ENCODE measurements at regions not wholly inside any gene's neighbourhood (a gene's known extent, or its start where the extent isn't known, plus 50 kb on each side); places are given as distances from the start of the nearest gene placed in this dataset.

GRCh38 chr21:24123785-24124184, 1483.5 kb downstream of the MRPL39 start:
- no peaks in the 10 kb centered on the region for H3K36me3 ChIP-seq
- no peak overlapping the region for H3K4me3 ChIP-seq
- no peak for DNase-seq
- no peaks in the 10 kb centered on the region for H3K4me1 ChIP-seq
- no peaks in the 10 kb centered on the region for H3K27me3 ChIP-seq (ENCODE audit: low read depth)
- H3K9me3 ChIP-seq (replicated peaks), result no peaks in the 10 kb centered on the region
- no peak overlapping the region for H3K27ac ChIP-seq (replicated peaks)
- intact Hi-C loops (cut with micrococcal nuclease), result no loop called here
- TF ChIP-seq CTCF (IDR thresholded peaks at IDR 0.05; ENCODE audit: borderline replicate concordance), result no peak

GRCh38 chr21:24118738-24119459, 1488.4 kb downstream of the MRPL39 start:
- no peak overlapping the region for H3K4me3 ChIP-seq
- H3K27ac ChIP-seq (replicated peaks), result no peak overlapping the region
- no peaks in the 10 kb centered on the region for H3K27me3 ChIP-seq (ENCODE audit: low read depth)
- no peaks in the 10 kb centered on the region for H3K9me3 ChIP-seq (replicated peaks)
- H3K4me1 ChIP-seq, result no peaks in the 10 kb centered on the region
- H3K36me3 ChIP-seq, result no peaks in the 10 kb centered on the region
- no peak for TF ChIP-seq CTCF (IDR thresholded peaks at IDR 0.05; ENCODE audit: borderline replicate concordance)
- no peak for DNase-seq
- intact Hi-C loops (cut with micrococcal nuclease), result no loop called here

- no peak for DNase-seq
- Histone ChIP-seq H3K27me3 (ENCODE audit: low read depth) (no peaks in the 10 kb centered on the region), H3K4me3 (no peak overlapping the region), H3K36me3 (no peaks in the 10 kb centered on the region), H3K9me3 (replicated peaks) (no peaks in the 10 kb centered on the region), H3K27ac (replicated peaks) (no peak overlapping the region), H3K4me1 (no peaks in the 10 kb centered on the region)
- no peak for TF ChIP-seq CTCF (IDR thresholded peaks at IDR 0.05; ENCODE audit: borderline replicate concordance)
- intact Hi-C loops (cut with micrococcal nuclease), result no loop called here
Observed at GRCh38 chr21:24115141-24115540, 1492.1 kb downstream of the MRPL39 start.

GRCh38 chr21:24112020-24112419, 1495.3 kb downstream of the MRPL39 start:
- Histone ChIP-seq H3K27ac (replicated peaks) (no peak overlapping the region), H3K27me3 (ENCODE audit: low read depth) (no peaks in the 10 kb centered on the region), H3K9me3 (replicated peaks) (no peaks in the 10 kb centered on the region), H3K36me3 (no peaks in the 10 kb centered on the region), H3K4me1 (no peaks in the 10 kb centered on the region), H3K4me3 (no peak overlapping the region)
- DNase-seq, result no peak
- no peak for TF ChIP-seq CTCF (IDR thresholded peaks at IDR 0.05; ENCODE audit: borderline replicate concordance)
- intact Hi-C loops (cut with micrococcal nuclease), result no loop called here

- no peak overlapping the region for H3K27ac ChIP-seq (replicated peaks)
- TF ChIP-seq CTCF (IDR thresholded peaks at IDR 0.05; ENCODE audit: borderline replicate concordance), result no peak
- H3K27me3 ChIP-seq (ENCODE audit: low read depth), result no peaks in the 10 kb centered on the region
- no peaks in the 10 kb centered on the region for H3K36me3 ChIP-seq
- no peak overlapping the region for H3K4me3 ChIP-seq
- H3K9me3 ChIP-seq (replicated peaks), result no peaks in the 10 kb centered on the region
- DNase-seq, result no peak
- no peaks in the 10 kb centered on the region for H3K4me1 ChIP-seq
- intact Hi-C loops (cut with micrococcal nuclease), result no loop called here
Observed at GRCh38 chr21:24110846-24111245, 1496.4 kb downstream of the MRPL39 start.

Measured in left ventricle myocardium inferior (tissue), 1 donor.